ENCODE measurements at regions not wholly inside any gene's neighbourhood (a gene's known extent, or its start where the extent isn't known, plus 50 kb on each side); places are given as distances from the start of the nearest gene placed in this dataset.

GRCh38 chr10:28903736-28904135 lies 226.4 kb downstream of the BAMBI start:
- Histone ChIP-seq H4K20me1 (ENCODE audit: control insufficient read depth, insufficient read depth) (no peaks in the 10 kb centered on the region), H3K79me2 (ENCODE audit: control insufficient read depth, insufficient read depth, low read length) (no peaks in the 10 kb centered on the region), H3K27me3 (replicated peaks in 1 of 2; ENCODE audit: control insufficient read depth in 2 of 2, insufficient read depth in 2 of 2, low read length in 1 of 2) (no peaks in the 10 kb centered on the region), H3K4me2 (ENCODE audit: control insufficient read depth, insufficient read depth) (no peak overlapping the region), H3K9me3 (replicated peaks; ENCODE audit: control insufficient read depth, insufficient read depth, low read length) (no peaks in the 10 kb centered on the region), H3K27ac (ENCODE audit: control insufficient read depth, insufficient read depth) (no peak overlapping the region), H3K9ac (ENCODE audit: control insufficient read depth, insufficient read depth, low read length) (no peak overlapping the region), H3K4me3 (no peak overlapping the region), H3K36me3 (ENCODE audit: control insufficient read depth in 2 of 2, insufficient read depth in 2 of 2, low read length in 1 of 2) (no peaks in the 10 kb centered on the region), H2AFZ (ENCODE audit: control insufficient read depth, low read depth, low read length) (no peak overlapping the region), H3K4me1 (ENCODE audit: control insufficient read depth, insufficient read depth, low read length) (no peaks in the 10 kb centered on the region)
- intact Hi-C loops (cut with micrococcal nuclease; ENCODE audit: unreplicated experiment) (no loop called here), in situ Hi-C loops (cut with MboI) (no loop called here)
- ATAC-seq, result no peak
- DNase-seq (ENCODE audit: low read depth, low spot score), result no peak
- WGBS (ENCODE audit: insufficient coverage, insufficient replicate concordance, low lambda C conversion rate, missing lambda C conversion rate), result 47% methylated on average over 6 of the region's 6 CpGs
- SMC1A ChIA-PET (ENCODE audit: uncharacterized antibody, unreplicated experiment), result no interaction called here
- no TSS peak for BruUV-seq (replicated peaks)
- RAD21 ChIA-PET (ENCODE audit: unreplicated experiment), result no interaction called here
- CTCF ChIA-PET, result no interaction called here
- POLR2A ChIA-PET, result no interaction called here
- TF ChIP-seq BHLHE40 (IDR thresholded peaks at IDR 0.05; ENCODE audit: borderline replicate concordance in 1 of 2, low read depth in 2 of 2, low read length in 1 of 2) (no peak), ZNF24 (IDR thresholded peaks at IDR 0.05) (no peak), IKZF1 (conservative IDR thresholded peaks at IDR 0.05) (no peak), SREBF1 (IDR thresholded peaks at IDR 0.05; ENCODE audit: low read length) (no peak), CREM (IDR thresholded peaks at IDR 0.05; ENCODE audit: low read depth) (no peak), PML (IDR thresholded peaks at IDR 0.05; ENCODE audit: low read length) (no peak), MEF2B (IDR thresholded peaks at IDR 0.05; ENCODE audit: partially characterized antibody, poor library complexity, severe bottlenecking) (no peak), IRF3 (IDR thresholded peaks at IDR 0.05) (no peak), ZBTB4 (CRISPR knock-in tag; IDR thresholded peaks at IDR 0.05) (no peak), LARP7 (IDR thresholded peaks at IDR 0.05) (no peak), BCLAF1 (IDR thresholded peaks at IDR 0.05) (no peak), TCF3 (IDR thresholded peaks at IDR 0.05; ENCODE audit: borderline replicate concordance, insufficient read depth, low read depth, low read length) (no peak)
- TF ChIP-seq, protein P1, sequence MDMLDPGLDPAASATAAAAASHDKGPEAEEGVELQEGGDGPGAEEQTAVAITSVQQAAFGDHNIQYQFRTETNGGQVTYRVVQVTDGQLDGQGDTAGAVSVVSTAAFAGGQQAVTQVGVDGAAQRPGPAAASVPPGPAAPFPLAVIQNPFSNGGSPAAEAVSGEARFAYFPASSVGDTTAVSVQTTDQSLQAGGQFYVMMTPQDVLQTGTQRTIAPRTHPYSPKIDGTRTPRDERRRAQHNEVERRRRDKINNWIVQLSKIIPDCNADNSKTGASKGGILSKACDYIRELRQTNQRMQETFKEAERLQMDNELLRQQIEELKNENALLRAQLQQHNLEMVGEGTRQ (IDR thresholded peaks at IDR 0.05; ENCODE audit: borderline replicate concordance, low read depth, low read length), result no peak
- FAIRE-seq, result no peak

All from GM12878 (cell line).